Stimulated activated CD4-positive, alpha-beta T cell treated with anti-CD3 and anti-CD28 coated beads, Interleukin-4, amount 100 ng/mL, for 1 hour (primary cell): ENCODE measurements at regions not wholly inside any gene's neighbourhood (a gene's known extent, or its start where the extent isn't known, plus 50 kb on each side); places are given as distances from the start of the nearest gene placed in this dataset.

Experiments used
- DNase-seq: peaks from one replicate; pipeline ENCODE4 v3.0.0-alpha.2; 2020

- DNase-seq = no peak
Measured at GRCh38 chr5:37900692-37901091, 60.9 kb upstream of the GDNF start.

GRCh38 chr5:37899037-37899436 is 59.2 kb upstream of the GDNF start:
- DNase-seq = no peak

GRCh38 chr5:37896159-37896558 is 56.3 kb upstream of the GDNF start:
- DNase-seq = no peak

- no peak for DNase-seq
Measured at GRCh38 chr5:37893434-37894134, 53.7 kb upstream of the GDNF start.

DNA sequence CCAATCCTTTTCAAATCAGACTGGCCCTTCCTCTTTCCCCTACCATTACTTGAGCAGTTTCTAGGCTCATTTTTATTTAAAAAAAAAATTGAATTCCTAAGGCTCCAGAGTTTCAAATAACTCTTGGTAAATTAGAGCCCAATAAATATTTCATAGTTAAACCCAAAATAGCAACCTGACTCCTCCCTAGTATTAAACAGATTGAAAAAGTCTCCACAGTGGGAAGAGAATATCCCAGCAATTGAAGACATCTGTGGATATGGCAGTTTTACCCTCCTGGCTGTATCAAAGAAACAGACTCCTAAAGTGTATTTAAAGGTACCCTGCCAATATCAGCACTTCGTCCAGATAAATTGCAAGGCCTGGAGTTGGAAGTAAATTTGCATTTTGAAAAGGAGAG is 52.7 kb upstream of the GDNF start:
- no peak for DNase-seq

DNA sequence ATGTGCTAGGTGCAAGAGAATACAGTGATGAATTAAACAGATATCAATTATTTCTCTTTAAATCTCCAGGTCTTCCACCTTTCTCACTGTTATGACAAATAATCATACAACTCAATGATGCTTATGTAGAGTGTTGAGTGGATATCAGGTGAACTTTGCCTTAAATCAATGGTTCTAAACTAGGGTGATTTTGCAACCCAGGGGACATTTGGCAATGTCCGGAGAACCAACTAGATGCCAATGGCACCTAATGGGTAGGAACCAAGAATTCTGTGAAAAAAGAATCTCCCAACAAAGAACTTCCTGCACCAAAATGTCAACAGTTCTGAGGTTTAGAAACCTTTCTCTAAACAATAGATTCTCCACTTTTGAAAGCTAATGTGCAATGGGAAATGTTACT is 52.0 kb upstream of the GDNF start:
- no peak for DNase-seq

- no peak for DNase-seq
Measured at GRCh38 chr5:37889612-37890317, 49.9 kb upstream of the GDNF start.
